ENCODE measurements at regions not wholly inside any gene's neighbourhood (a gene's known extent, or its start where the extent isn't known, plus 50 kb on each side); places are given as distances from the start of the nearest gene placed in this dataset.

DNA sequence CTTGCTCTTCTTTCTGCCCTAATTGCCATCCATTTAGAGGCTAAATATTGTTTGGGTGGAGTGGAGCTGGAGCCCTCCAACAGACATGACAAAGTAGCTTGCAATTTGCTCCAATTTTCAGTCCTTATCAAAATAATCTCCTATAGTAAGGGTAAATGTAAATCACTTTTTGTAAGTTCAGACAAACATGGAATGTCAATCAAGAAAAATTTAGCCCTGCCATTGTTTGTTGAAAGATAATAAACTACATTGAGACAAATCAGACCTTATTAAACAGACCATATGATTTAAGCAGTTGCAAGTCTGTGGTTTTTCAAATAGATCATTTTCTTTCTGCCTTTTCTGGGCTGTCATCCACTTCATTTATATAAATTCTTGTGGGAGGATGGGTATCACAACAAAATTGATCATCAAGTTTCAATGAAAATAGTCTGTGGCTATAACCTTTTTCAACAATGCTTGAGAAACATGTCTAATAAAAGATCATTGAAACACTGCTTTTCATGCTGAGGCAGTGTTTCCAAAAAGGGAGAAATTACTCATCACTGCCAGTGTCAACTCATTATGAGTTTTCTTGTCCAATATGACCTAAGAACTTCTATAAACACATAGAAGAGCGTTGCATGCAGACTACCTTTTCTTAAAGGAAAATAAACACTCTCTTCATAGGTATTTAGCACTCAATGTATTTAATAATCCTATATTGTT is 1152.0 kb upstream of the B3GALT2 start:
- no peak for DNase-seq (ENCODE audit: low read depth)

DNA sequence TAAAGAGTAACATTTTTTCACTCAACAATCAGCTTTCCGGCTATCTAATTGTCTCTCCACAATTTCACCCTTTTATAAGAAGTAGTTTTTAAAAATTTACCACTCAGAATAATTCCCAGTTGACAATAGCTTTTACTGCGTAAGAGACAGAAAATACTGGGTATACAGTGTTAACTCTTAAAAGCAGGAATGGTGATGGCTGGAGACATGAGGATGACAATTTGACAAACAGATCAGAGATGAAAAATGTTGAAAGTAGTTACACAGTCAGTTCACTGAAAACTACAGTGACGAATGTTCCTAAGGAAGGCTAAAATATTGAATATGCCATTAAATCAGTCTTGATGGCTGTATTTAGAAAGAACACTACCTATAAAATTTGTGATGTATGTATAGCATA is 1146.8 kb upstream of the B3GALT2 start:
- DNase-seq (ENCODE audit: low read depth) = no peak

DNA sequence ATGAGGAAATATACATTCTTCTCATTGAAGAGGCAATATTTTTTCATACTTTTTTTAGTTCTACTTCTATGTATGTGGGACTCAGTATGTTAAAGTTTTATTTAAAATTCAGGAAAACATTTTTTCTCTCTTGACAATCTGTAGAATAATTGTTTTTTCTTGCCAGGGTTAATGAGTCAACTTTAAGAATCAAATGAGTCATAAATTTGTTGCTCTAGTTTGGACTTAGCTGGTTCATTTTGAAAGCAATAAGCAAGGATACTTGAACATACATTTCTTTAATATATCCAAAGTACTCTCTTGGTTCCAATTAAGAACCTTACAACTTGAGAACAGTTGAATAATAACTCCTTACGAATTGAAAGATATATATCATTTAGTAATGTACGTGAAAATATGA is 1145.3 kb upstream of the B3GALT2 start:
- no peak for DNase-seq (ENCODE audit: low read depth)

- DNase-seq (ENCODE audit: low read depth) = no peak
Measured at GRCh38 chr1:194322751-194323150, 1136.3 kb upstream of the B3GALT2 start.

DNA sequence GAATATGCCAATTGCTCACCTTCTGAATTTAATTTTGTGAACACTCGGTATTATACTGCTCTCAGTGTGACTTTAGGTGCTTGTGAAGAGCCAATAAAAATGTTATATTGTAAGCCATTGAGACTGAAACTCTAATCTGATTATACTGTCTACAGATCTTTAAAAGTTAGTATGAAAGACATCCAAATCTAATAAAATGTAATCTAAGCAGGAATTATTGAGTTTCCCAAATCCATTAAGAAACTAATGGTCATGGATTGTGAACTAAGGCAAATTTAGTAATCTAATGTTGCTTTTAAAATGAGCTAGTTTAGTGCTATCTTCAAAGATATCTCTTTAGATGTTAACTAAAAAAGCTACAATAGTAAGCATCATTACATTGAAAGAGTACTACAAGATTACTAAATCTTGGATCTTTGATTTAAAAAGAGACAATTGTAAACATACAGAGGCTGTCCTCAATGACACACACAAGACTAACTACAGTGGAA is 1132.4 kb upstream of the B3GALT2 start:
- no peak for DNase-seq (ENCODE audit: low read depth)

DNA sequence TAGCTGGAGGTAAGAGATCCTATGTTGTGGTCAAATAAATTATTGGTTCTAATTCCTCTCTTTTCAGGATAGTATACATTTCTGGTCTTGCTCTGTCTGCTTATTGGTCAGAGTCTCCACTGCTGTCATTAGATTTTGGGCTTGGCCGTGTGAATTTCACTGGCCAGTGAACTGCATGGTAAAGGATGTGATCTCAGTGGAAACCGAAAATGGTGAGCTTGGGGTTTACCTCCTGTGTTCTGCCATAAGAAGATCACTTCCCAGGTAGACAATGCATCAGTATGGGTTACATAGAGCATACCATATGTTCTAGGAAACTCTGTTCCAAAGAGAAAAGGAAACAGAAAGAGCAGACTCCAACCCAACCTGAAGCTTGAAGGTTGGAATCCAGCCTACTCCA is 1123.3 kb upstream of the B3GALT2 start:
- DNase-seq (ENCODE audit: low read depth) = no peak

GRCh38 chr1:194309269-194309668 is 1122.9 kb upstream of the B3GALT2 start:
- DNase-seq (ENCODE audit: low read depth) = no peak

DNA sequence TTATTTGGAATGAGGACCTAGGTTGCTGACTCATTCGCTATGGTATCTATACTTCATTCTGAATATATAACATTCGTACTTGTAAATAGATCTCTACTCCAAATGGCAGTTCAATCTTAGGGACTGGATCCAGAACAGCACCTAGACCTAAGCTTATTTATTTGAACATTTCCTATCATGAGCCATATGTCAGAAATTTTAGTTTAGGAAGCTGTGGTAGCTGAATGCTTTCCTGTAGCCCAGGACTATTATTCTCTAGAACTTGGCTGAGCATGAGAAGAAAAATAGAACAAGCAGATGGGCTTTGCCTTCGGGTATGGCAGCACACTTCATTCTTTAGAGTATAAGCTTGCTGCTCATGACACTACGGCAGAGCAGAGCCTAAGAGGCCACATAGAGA is 1114.4 kb upstream of the B3GALT2 start:
- DNase-seq (ENCODE audit: low read depth) = no peak

DNA sequence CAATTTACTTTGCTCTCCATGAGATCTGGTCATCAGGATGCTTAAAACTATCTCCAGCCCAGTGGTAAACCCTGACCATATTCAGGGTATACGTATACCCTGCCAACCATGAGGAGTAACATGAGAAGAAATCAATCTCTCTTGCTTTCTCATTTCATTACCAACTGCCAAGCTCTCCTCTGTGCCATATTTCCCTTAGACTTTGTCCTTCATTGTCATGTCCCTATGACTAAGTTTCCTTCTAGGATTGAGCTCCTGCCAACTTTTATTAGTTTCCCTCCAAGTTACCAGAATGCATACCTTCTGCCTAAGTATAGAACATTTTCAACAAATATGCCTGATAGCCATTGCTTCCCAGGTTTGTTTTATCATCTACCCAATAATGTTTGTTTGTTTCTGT is 1113.9 kb upstream of the B3GALT2 start:
- no peak for DNase-seq (ENCODE audit: low read depth)

DNA sequence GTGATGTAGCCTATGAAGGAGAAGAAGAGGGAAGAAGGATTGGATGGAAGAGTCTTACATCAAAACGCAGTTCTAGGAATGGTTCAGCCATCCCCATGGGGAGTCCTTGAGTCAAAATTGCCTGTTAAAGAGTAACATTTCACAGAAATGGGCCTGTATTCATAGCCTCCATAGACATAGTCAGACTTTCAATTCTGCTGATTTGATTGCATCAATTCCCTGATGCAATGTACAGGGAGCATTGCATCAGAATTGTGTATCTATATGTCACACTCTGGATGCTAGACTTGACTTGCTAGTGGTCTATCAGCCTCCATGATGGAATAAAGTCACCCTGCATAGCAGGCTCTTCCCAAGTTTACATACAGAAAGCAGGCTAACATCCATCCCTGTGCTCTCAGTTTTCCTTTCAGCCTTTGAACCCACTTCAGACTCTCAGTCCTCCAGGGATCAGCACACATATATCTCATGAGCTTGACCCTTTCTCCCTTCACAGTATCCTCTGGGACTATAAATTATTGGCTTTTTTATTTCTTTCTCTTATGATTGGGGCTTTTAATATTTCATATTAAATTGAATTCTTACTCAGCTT is 1111.7 kb upstream of the B3GALT2 start:
- no peak for DNase-seq (ENCODE audit: low read depth)

DNA sequence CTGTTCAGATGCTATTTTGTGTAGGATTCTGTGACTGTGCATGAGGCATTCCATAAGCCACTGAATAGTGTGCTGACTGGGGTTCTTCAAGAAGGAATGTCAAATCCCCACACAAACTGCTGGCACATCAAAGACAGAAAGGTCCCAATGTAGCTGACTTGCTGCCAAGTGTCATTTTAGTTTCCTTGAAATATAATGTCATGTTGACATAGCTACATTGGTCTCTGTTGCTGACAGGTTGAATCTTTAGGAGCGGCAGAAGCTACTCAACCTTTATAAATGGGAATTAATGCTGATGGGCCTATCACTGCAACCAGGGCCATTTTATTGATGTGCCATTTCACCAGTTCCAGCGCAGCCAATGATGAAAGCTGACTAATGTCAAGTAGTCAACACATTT is 1110.7 kb upstream of the B3GALT2 start:
- no peak for DNase-seq (ENCODE audit: low read depth)

GRCh38 chr1:194296201-194296600 is 1109.8 kb upstream of the B3GALT2 start:
- DNase-seq (ENCODE audit: low read depth) = no peak

DNA sequence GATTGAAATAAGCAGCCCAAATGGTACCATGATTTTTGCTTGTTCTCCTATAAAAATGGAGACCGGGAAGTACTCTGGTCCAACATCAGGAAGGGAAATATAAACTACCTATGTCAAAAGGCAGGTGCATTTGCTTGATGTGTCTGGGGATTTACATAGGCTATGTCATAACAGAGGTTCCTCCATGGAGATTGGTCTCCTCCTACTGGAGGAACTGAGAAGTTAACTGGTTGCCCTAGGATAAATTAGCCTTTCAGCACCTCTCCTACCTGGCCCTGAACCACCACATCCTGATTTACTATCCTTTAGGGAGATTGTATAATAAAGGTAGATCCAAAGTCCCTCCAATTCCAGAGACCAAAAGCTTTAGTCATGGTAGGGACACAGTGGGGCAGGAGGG is 1109.3 kb upstream of the B3GALT2 start:
- DNase-seq (ENCODE audit: low read depth) = no peak

DNA sequence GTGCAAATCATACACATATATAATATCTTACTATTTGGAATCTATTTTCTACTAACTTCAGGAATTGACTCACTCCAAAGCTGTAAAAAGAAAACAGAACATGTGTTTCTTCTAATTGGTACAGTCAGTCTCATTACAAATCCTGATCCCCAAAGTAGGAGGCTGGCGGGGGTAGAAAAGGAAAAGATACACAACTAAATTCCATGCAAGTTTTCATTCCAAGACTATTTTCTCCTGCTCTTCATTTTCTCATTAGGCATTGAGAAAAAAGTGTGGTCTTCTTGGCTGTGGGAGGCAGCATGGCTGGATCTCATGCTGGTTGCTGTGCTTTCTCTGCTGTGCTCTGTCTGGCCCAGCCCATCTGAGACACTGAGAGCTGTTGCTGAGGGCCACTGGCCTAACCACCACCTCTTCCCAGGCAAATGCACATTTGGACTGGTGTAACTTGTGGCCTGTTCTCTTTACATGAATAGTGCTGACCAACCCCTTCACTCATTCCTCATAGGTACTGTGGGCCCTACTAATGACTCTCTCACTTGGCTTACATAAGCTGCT is 1107.5 kb upstream of the B3GALT2 start:
- no peak for DNase-seq (ENCODE audit: low read depth)

- no peak for DNase-seq (ENCODE audit: low read depth)
Measured at GRCh38 chr1:194292966-194293365, 1106.6 kb upstream of the B3GALT2 start.

DNA sequence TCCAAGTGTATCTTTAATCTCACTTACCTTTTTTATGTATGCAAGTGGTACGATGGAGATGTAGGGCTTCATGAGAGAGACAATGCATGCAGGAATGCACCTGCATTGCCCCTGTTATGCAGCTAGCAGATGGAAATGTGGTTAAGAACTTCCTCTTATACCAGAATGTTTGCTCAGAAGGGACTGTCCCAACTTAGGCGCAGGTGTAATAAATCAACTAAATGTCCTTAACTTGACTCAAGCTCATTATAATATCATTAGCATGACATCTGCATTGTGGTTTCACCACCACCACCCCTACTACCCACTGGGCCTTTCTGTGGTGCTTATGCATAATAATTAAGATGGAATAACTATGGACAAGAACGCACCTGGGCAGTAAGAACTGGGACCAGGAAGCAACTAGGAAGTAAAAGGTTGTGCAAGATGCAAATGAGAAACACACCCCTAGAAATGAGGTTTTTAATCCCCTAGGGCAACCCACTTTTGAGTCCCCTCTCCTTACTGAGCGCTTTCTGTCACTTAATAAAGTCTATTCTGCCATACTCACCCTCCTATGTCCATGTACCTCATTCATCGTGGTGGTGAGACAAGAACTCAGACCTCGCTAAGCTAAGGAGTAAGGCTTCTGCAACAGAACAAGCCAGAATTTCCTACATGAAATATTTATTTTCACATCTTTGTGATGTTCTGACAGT is 1103.3 kb upstream of the B3GALT2 start:
- no peak for DNase-seq (ENCODE audit: low read depth)

GRCh38 chr1:194288238-194288637 is 1101.8 kb upstream of the B3GALT2 start:
- no peak for DNase-seq (ENCODE audit: low read depth)

DNA sequence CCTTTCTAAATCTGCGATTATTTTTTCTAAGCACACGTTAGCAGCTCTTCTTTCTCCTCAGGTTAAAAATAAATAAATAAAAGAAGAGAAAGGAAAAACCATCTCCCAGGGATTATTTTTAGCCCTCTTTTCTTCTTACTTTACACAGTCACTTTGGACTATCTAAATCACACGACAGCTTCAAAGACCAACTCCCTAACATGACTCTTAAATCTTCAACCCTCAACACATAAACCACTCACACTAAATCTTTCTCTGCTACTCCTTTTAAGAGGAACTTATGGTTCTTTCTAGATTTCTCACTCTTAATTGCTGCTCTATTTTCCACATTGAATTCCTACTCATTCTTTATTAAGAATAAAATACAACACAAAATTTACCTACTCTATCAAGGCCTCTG is 1095.0 kb upstream of the B3GALT2 start:
- no peak for DNase-seq (ENCODE audit: low read depth)

DNA sequence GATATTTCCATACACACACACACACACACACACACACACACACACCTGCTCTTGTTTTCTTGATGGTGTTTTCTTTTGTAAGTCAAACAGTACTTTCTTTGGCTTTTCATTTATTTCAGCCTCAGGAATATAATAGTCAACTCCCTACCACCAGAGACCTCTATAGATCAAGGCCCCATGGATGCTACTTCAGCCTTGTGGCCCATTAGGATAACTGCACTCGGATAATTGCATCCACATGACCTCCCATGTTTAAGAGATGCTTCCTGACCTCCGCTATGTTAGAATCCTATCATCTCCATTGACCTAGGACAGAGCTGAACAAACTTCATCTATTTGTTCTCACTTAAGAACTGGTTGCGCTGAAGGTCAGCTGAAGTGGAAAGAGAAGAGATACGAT is 1094.0 kb upstream of the B3GALT2 start:
- no peak for DNase-seq (ENCODE audit: low read depth)

DNA sequence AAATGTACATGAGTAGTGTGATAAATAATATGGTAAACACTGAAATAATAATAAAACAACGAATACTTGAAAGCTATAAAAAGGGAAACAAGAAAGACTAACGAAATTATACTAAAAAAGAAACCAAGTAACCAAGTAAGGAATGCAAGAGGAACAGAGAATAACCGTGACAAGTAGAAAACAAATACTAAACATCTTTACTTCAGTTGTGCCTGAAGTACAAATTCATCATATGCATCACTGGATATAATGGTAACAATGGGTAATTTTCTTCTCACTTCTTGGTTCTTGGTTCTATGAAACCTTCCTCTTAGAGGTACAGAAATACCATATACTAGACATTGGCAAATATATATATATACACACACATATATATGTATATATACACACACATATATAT is 1093.6 kb upstream of the B3GALT2 start:
- no peak for DNase-seq (ENCODE audit: low read depth)

GRCh38 chr1:194277927-194278326 is 1091.5 kb upstream of the B3GALT2 start:
- DNase-seq (ENCODE audit: low read depth) = no peak

GRCh38 chr1:194273660-194274059 is 1087.2 kb upstream of the B3GALT2 start:
- no peak for DNase-seq (ENCODE audit: low read depth)

GRCh38 chr1:194268839-194269238 is 1082.4 kb upstream of the B3GALT2 start:
- DNase-seq (ENCODE audit: low read depth) = no peak
